Effector CD8-positive, alpha-beta T cell (primary cell): ENCODE measurements at regions not wholly inside any gene's neighbourhood (a gene's known extent, or its start where the extent isn't known, plus 50 kb on each side); places are given as distances from the start of the nearest gene placed in this dataset.

ENCODE experiments used
- DNase-seq: peaks from one replicate; lab custom pipeline; 2025; lab: John Stamatoyannopoulos, UW

GRCh38 chr20:52577696-52578095 is 386.1 kb upstream of the ZFP64 start:
- no peak for DNase-seq

- no peak for DNase-seq
Measured at GRCh38 chr20:52572687-52573086, 381.1 kb upstream of the ZFP64 start.

GRCh38 chr20:52569201-52569600 is 377.6 kb upstream of the ZFP64 start:
- no peak for DNase-seq

GRCh38 chr20:52565614-52566013 is 374.0 kb upstream of the ZFP64 start:
- DNase-seq = no peak

- DNase-seq = no peak
Measured at GRCh38 chr20:52564594-52564993, 373.0 kb upstream of the ZFP64 start.

- DNase-seq = no peak
Measured at GRCh38 chr20:52552181-52552872, 360.7 kb upstream of the ZFP64 start.

GRCh38 chr20:52542131-52542530 is 350.6 kb upstream of the ZFP64 start:
- DNase-seq = no peak

- DNase-seq = no peak
Measured at GRCh38 chr20:52540509-52540908, 348.9 kb upstream of the ZFP64 start.

GRCh38 chr20:52539891-52540290 is 348.3 kb upstream of the ZFP64 start:
- DNase-seq = no peak

GRCh38 chr20:52536841-52537400 is 345.3 kb upstream of the ZFP64 start:
- no peak for DNase-seq

GRCh38 chr20:52536040-52536439 is 344.5 kb upstream of the ZFP64 start:
- no peak for DNase-seq

- DNase-seq = no peak
Measured at GRCh38 chr20:52534616-52535015, 343.0 kb upstream of the ZFP64 start.

GRCh38 chr20:52533401-52533800 is 341.8 kb upstream of the ZFP64 start:
- DNase-seq = no peak

- no peak for DNase-seq
Measured at GRCh38 chr20:52532674-52533073, 341.1 kb upstream of the ZFP64 start.

GRCh38 chr20:52530571-52530970 is 339.0 kb upstream of the ZFP64 start:
- no peak for DNase-seq

- no peak for DNase-seq
Measured at GRCh38 chr20:52529826-52530225, 338.2 kb upstream of the ZFP64 start.

- DNase-seq = no peak
Measured at GRCh38 chr20:52524861-52525260, 333.3 kb upstream of the ZFP64 start.

- no peak for DNase-seq
Measured at GRCh38 chr20:52518735-52519134, 327.2 kb upstream of the ZFP64 start.

GRCh38 chr20:52515877-52516276 is 324.3 kb upstream of the ZFP64 start:
- no peak for DNase-seq

GRCh38 chr20:52500157-52500556 is 308.6 kb upstream of the ZFP64 start:
- no peak for DNase-seq

GRCh38 chr20:52497731-52498130 is 306.2 kb upstream of the ZFP64 start:
- no peak for DNase-seq

GRCh38 chr20:52496191-52496590 is 304.6 kb upstream of the ZFP64 start:
- no peak for DNase-seq

GRCh38 chr20:52494244-52494643 is 302.7 kb upstream of the ZFP64 start:
- no peak for DNase-seq

GRCh38 chr20:52493171-52493721 is 301.7 kb upstream of the ZFP64 start:
- DNase-seq = no peak
